Neural cell (in vitro differentiated cells): ENCODE measurements at regions not wholly inside any gene's neighbourhood (a gene's known extent, or its start where the extent isn't known, plus 50 kb on each side); places are given as distances from the start of the nearest gene placed in this dataset.

ENCODE experiments used
- H2AFZ ChIP-seq: fragments of 200-600, 300-800 bp; sonication (generic), shearing (Covaris generic); 2 replicates; pipeline ENCODE4 v1.6.0; 2014; ENCODE audit warnings: low read depth, mild to moderate bottlenecking, antibody characterized with exemption, low read length, moderate library complexity
- H3F3A ChIP-seq: fragments of 200-600 bp; shearing (Covaris generic); 2 replicates; pipeline ENCODE4 v1.6.1; 2016; ENCODE audit warnings: mild to moderate bottlenecking, moderate library complexity, mixed read lengths, antibody characterized with exemption, low read length; ENCODE audit not compliant: insufficient read depth, poor library complexity, severe bottlenecking
- H3K27ac ChIP-seq: fragments of 200-600, 300-800 bp; sonication (generic), shearing (Covaris generic); 2 replicates; pipeline ENCODE4 v1.5.1; 2014; ENCODE audit warnings: mild to moderate bottlenecking, low read length, moderate library complexity
- H3K27me3 ChIP-seq: fragments of 300-800, 200-600 bp; sonication (generic), shearing (Covaris generic); 2 replicates; pipeline ENCODE4 v1.6.0; 2014; ENCODE audit warnings: mild to moderate bottlenecking, low read depth, low read length, moderate library complexity; ENCODE audit not compliant: insufficient read depth
- H3K36me3 ChIP-seq: fragments of 300-800, 200-600 bp; sonication (generic), shearing (Covaris generic); 2 replicates; pipeline ENCODE4 v1.5.1; 2014; ENCODE audit warnings: mild to moderate bottlenecking, antibody characterized with exemption, low read length, moderate library complexity; ENCODE audit not compliant: insufficient read depth
- H3K4me2 ChIP-seq: fragments of 300-800, 200-600 bp; sonication (generic), shearing (Covaris generic); 2 replicates; pipeline ENCODE4 v1.6.0; 2014; ENCODE audit warnings: mild to moderate bottlenecking, low read length
- H3K4me3 ChIP-seq: fragments of 300-800, 200-600 bp; sonication (generic), shearing (Covaris generic); 2 replicates; pipeline ENCODE4 v1.5.1; 2014; ENCODE audit warnings: mild to moderate bottlenecking, low read length, moderate library complexity
- H3K79me2 ChIP-seq: fragments of 200-600 bp; shearing (Covaris generic); replicated peaks from 2 replicates; pipeline ENCODE4 v1.6.0; 2014; ENCODE audit warnings: mild to moderate bottlenecking, low read length, moderate library complexity; ENCODE audit not compliant: insufficient read depth
- H3K9ac ChIP-seq: fragments of 300-800, 200-600 bp; sonication (generic), shearing (Covaris generic); 2 replicates; pipeline ENCODE4 v1.6.1; 2016; ENCODE audit warnings: mild to moderate bottlenecking, low read length, mixed read lengths
- H3K9me2 ChIP-seq: fragments of 200-600 bp; shearing (Covaris generic); 2 replicates; pipeline ENCODE4 v1.6.1; 2016; ENCODE audit warnings: mild to moderate bottlenecking, low read length, mixed read lengths; ENCODE audit not compliant: insufficient read depth
- H3K9me3 ChIP-seq: fragments of 200-600, 300-800 bp; sonication (generic), shearing (Covaris generic); 2 replicates; pipeline ENCODE4 v1.6.1; 2016; ENCODE audit warnings: mild to moderate bottlenecking, mixed run types, low read length, moderate library complexity, mixed read lengths
- H4K20me1 ChIP-seq: fragments of 200-600 bp; shearing (Covaris generic); 2 replicates; pipeline ENCODE4 v1.6.1; 2016; ENCODE audit warnings: mild to moderate bottlenecking, mixed run types; ENCODE audit not compliant: insufficient read depth
- CTCF ChIP-seq: fragments of 450-650 bp; IDR thresholded peaks from 2 replicates; pipeline ENCODE4 v1.5.1; 2014; ENCODE audit warnings: antibody characterized with exemption, mild to moderate bottlenecking, moderate library complexity; ENCODE audit not compliant: poor library complexity, severe bottlenecking
- EZH2 ChIP-seq: fragments of 200-600, 300-800 bp; shearing (Covaris generic), sonication (generic); IDR thresholded peaks from 2 replicates; pipeline ENCODE4 v1.6.1; 2014; ENCODE audit warnings: antibody characterized with exemption, low read length, borderline replicate concordance, mild to moderate bottlenecking; ENCODE audit not compliant: insufficient read depth, poor library complexity, severe bottlenecking
- MXI1 ChIP-seq: fragments of 450-650 bp; conservative IDR thresholded peaks from 2 replicates; pipeline ENCODE4 v1.6.1; 2014; ENCODE audit warnings: antibody characterized with exemption, mild to moderate bottlenecking; ENCODE audit not compliant: poor library complexity, severe bottlenecking
- RAD21 ChIP-seq: fragments of 450-650 bp; conservative IDR thresholded peaks from 2 replicates; pipeline ENCODE4 v1.6.1; 2014; ENCODE audit warnings: antibody characterized with exemption, mild to moderate bottlenecking, moderate library complexity
- REST ChIP-seq: IDR thresholded peaks from 2 replicates; pipeline ENCODE4 v1.6.1; 2012; ENCODE audit warnings: borderline replicate concordance
- SMC3 ChIP-seq: fragments of 450-650 bp; conservative IDR thresholded peaks from 2 replicates; pipeline ENCODE4 v1.6.1; 2014; ENCODE audit warnings: antibody characterized with exemption, mild to moderate bottlenecking, moderate library complexity; ENCODE audit not compliant: poor library complexity
- TAF1 ChIP-seq: IDR thresholded peaks from 2 replicates; pipeline ENCODE4 v1.6.1; 2012; ENCODE audit warnings: low read depth

- no peaks in the 10 kb centered on the region for H3K27me3 ChIP-seq
- H3K9me3 ChIP-seq, result no peaks in the 10 kb centered on the region
- no peak overlapping the region for H3K27ac ChIP-seq
- H3K36me3 ChIP-seq, result no peaks in the 10 kb centered on the region
- H3K4me2 ChIP-seq, result no peak overlapping the region
- no peaks in the 10 kb centered on the region for H3F3A ChIP-seq
- H2AFZ ChIP-seq, result no peak overlapping the region
- no peak overlapping the region for H3K4me3 ChIP-seq
- no peaks in the 10 kb centered on the region for H4K20me1 ChIP-seq
- TF ChIP-seq MXI1, result no peak
- no peak for TF ChIP-seq EZH2
- TF ChIP-seq CTCF, result no peak
- no peak for TF ChIP-seq SMC3
- TF ChIP-seq REST, result no peak
- no peaks in the 10 kb centered on the region for H3K79me2 ChIP-seq
- no peaks in the 10 kb centered on the region for H3K9me2 ChIP-seq
- H3K9ac ChIP-seq, result no peak overlapping the region
Observed at GRCh38 chr2:176805345-176805744, 407.2 kb upstream of the HNRNPA3 start.

DNA sequence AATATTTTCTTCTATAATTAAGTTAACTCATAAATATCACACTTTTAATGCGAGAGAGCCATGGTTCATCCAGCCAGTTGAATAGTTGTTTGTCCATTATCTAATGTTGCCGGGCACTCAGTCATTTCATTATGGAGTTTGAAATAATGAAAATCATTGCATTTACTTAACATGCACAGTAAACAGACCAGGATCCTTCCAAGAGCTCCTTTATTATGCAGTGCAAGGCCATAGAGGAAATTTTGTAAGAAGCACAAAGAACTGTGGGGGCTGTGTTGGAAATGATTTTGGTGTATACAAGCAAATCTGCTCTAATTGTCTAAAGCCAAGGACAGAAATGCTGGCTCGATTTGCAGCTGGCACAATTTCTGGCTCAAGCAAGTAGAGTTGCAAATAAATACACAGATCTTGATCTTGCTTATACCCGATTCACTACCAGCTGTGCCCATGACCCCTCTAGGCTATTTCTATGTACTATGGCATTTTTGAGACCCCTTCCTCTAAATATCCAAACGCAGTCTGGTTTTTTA, 400.3 kb upstream of the HNRNPA3 start:
- TF ChIP-seq RAD21, result no peak
- TF ChIP-seq TAF1, result no peak
- Histone ChIP-seq H3K36me3 (no peaks in the 10 kb centered on the region), H3K4me3 (no peak overlapping the region), H3K4me2 (no peak overlapping the region), H3K9me2 (no peaks in the 10 kb centered on the region), H2AFZ (no peak overlapping the region), H3K79me2 (no peaks in the 10 kb centered on the region), H3K9me3 (no peaks in the 10 kb centered on the region), H3K27me3 (no peaks in the 10 kb centered on the region), H3K27ac (no peak overlapping the region), H3K9ac (no peak overlapping the region), H3F3A (no peaks in the 10 kb centered on the region), H4K20me1 (no peaks in the 10 kb centered on the region)

- H3K9me3 ChIP-seq, result no peaks in the 10 kb centered on the region
- no peaks in the 10 kb centered on the region for H3K36me3 ChIP-seq
- no peak overlapping the region for H3K4me2 ChIP-seq
- no peaks in the 10 kb centered on the region for H3K79me2 ChIP-seq
- no peaks in the 10 kb centered on the region for H3K27me3 ChIP-seq
- H3K27ac ChIP-seq, result no peak overlapping the region
- no peaks in the 10 kb centered on the region for H3F3A ChIP-seq
- no peak overlapping the region for H3K4me3 ChIP-seq
- H2AFZ ChIP-seq, result no peak overlapping the region
- H3K9me2 ChIP-seq, result no peaks in the 10 kb centered on the region
- no peak for TF ChIP-seq TAF1
- no peak overlapping the region for H3K9ac ChIP-seq
- H4K20me1 ChIP-seq, result no peaks in the 10 kb centered on the region
Observed at GRCh38 chr2:176813156-176813555, 399.4 kb upstream of the HNRNPA3 start.
